HG02870 (cell line): ENCODE measurements at regions not wholly inside any gene's neighbourhood (a gene's known extent, or its start where the extent isn't known, plus 50 kb on each side); places are given as distances from the start of the nearest gene placed in this dataset.

Experiments
- ATAC-seq: cut with Tn5 transposase; IDR thresholded peaks from one replicate; pipeline ENCODE4 v1.9.1; 2021; ENCODE audit warnings: mild to moderate bottlenecking, moderate library complexity; ENCODE audit not compliant: unreplicated experiment

- no peak for ATAC-seq
Measured at GRCh38 chr4:125433453-125433852, 118.7 kb downstream of the FAT4 start.

GRCh38 chr4:125434136-125434535 is 119.4 kb downstream of the FAT4 start:
- no peak for ATAC-seq

- ATAC-seq = no peak
Measured at GRCh38 chr4:125440814-125441213, 126.1 kb downstream of the FAT4 start.

DNA sequence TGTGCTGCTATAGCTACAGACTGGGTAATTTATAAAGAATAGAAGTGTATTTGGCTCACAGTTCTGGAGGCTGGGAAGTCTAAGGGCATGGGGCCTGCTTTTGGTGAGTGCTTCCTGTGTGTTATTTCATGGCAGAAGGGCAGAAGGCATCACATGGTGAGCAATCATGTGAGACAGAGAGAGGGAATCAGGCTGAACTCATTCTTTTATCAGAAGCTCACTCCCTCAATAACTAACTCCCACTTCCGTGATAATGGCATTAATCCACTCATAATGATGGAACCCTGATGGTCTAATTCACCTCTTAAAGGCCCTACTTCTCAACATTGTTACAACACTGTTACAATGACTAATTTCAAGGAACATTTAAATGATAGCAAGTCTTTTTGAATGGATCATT is 129.4 kb downstream of the FAT4 start:
- no peak for ATAC-seq

DNA sequence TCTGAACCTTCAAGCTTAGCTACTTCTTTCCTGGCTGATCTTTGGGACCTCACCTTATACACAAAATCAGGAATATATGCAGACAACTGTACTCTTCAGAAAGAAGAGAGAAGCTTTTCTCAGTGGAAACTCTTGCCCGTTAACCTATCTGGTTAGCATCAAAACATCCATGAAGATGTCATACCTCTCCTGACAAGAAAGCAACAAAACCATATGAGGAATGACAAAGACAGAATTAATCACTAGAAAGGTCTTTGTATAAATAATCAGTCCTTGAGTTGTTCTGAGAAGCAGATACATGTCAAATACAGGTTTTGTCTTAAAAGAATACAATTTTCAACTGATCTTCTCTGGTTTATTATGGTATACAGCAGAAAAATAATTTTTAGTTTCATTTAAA is 130.8 kb downstream of the FAT4 start:
- no peak for ATAC-seq

GRCh38 chr4:125447551-125448290 is 133.0 kb downstream of the FAT4 start:
- no peak for ATAC-seq

- no peak for ATAC-seq
Measured at GRCh38 chr4:125456075-125456474, 141.3 kb downstream of the FAT4 start.

DNA sequence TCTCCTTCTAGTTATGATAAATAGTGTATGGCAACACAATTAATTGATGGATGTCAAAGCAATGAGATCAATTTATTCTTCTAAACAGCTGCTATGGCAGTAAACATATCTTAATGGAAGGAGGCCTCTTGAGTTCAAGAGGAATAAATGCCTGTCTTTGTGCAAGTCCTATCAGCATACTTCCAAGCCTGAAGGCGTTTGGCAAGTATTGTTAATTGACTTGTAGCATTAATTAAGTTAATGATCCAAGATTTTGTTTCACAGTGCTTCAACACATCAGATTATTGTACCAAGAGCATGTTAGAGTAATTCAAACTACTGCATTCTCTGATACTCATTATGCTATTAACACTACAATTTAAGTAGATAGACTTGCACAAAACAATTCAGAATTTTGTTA is 144.8 kb downstream of the FAT4 start:
- no peak for ATAC-seq

DNA sequence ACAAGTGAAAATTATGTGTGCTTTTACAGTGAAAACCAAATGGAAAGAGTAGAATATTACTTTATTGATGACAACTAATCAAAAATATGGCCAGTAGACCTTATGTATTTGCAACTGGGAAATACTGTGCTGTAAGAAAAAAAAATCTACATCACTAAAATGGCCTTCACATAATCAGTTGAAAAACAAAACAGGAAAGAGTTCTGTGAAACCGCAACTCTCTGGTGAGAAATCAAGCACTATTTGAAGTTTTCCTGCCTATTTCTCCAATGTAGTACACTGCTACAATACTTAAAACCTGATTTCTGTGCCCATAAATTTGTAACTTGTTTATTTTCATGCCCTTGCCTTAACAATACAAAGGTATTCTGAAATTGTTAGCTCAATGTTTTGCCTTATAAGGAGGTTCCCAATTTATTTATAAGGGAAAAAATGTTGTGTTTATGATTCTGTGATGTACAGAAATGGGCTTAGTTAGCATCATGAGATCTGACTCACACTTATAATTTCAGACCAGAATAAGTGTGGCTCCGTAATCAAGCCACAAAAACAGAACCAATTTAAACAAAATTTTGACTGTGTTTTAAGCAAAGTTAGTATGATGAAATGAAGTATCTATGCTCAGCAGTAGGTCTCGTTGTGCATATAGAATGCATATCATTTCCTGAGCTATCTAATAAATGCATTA is 147.1 kb downstream of the FAT4 start:
- no peak for ATAC-seq

DNA sequence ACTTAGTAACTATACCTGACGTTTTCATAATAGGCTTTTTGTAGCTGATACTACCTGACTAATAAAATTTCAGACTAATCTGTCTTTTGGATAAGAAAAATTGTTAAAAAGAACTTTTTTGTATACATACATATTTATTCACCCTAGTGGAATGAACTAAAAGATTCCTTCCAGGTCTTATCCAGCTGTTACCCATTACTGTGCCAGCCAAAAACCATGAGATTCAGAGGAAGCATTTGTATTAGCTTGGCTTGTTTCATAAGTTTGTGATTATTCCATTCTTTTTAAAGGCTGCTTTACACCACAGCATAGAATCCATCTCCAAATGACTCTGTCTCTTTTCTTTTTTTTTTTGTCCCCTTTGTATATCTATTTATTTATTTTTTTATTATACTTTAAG is 149.4 kb downstream of the FAT4 start:
- ATAC-seq = no peak

DNA sequence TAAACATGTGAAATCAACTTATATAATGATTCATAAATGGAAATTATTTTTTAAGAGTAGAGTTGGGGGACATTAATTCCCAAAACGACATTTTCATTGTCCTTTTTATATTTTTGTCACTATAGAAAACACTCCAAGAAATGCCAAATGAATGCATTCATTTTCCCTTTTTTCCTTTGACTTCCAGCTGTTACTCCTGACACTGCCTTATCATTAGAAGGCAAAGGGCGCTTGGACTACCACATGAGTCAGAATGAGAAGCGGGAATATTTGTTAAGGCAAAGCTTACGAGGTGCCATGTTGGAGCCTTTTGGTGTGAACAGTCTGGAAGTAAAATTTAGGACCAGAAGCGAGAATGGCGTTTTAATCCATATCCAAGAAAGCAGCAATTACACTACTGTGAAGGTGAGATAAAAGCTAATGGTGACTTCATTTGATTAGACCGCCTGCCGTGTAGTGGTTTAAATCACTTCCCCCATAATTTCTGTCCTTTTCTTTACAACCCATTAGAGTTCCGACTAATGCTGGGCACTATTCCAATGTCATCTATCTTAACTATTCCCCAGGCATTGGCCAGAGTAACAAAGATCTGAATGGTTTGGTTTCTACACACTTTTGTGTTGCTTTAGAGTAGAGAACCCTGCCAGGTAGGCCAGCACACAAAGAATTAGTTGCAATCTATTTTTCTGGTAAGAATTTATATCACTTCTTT is 166.7 kb downstream of the FAT4 start:
- ATAC-seq = no peak

DNA sequence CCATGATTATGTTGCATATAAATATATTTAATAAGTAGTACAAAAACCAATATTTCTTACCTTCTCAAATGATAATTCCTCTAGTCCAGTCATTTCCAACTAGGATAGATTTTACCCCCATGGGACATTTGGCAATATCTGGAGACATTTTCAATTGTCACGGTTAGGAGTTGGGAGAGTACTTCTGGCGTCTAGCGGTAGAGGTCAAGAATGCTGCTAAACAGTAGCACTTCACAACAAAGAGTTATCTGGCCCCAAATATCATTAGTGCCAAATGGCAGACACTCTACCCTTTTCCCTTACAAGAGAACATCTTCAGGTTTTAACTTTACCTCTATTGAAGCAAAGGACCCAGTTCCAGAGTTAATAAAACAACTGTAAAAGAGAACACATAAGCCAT is 168.1 kb downstream of the FAT4 start:
- ATAC-seq = no peak

DNA sequence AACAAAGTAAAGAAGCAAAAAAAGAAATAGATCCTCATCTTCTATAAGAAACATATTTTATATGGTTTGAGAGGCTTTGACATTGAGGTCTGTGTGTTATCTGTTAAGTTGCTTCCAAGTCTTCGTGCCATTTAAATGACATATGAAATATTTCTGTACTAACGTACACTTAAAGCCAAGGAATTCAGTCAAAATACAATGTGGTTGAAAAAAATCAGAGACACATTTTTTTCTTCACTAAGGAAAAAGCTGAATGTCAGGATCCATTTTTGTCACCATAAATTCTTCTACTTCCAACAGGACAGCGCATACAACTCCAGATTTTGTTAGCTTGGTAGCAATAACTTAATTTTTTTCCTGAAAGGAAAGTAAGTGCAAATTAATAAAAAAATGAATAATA is 168.5 kb downstream of the FAT4 start:
- ATAC-seq = no peak

GRCh38 chr4:125484912-125485311 is 170.2 kb downstream of the FAT4 start:
- no peak for ATAC-seq

DNA sequence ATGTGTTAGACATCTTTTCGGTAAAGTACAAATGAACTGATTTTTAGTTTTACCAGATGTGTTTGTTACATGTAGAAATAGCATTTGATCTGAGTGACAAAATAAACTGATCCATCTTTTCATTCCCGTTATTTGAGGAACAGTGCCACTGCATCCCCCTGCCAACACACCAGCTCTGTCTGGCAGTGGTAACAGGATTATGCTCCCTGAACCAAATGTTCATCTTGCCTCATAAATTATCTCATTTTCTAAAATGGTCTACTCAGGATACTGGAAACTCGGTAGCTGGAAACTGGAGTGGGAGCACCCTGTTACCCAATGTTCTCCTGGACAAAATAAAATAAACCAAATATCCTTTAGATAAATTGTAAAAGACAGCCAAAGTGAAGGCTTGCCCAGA is 171.6 kb downstream of the FAT4 start:
- ATAC-seq = no peak

DNA sequence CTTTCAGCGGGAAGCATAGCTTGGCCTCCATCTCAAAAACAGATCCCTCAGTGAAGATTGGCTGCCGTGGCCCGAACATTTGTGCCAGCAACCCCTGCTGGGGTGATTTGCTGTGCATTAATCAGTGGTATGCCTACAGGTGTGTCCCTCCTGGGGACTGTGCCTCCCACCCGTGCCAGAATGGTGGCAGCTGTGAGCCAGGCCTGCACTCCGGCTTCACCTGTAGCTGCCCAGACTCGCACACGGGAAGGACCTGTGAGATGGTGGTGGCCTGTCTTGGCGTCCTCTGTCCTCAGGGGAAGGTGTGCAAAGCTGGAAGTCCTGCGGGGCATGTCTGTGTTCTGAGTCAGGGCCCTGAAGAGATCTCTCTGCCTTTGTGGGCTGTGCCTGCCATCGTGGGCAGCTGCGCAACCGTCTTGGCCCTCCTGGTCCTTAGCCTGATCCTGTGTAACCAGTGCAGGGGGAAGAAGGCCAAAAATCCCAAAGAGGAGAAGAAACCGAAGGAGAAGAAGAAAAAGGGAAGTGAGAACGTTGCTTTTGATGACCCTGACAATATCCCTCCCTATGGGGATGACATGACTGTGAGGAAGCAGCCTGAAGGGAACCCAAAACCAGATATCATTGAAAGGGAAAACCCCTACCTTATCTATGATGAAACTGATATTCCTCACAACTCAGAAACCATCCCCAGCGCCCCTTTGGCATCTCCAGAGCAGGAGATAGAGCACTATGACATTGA is 175.4 kb downstream of the FAT4 start:
- ATAC-seq = no peak

- no peak for ATAC-seq
Measured at GRCh38 chr4:125492957-125493356, 178.2 kb downstream of the FAT4 start.

DNA sequence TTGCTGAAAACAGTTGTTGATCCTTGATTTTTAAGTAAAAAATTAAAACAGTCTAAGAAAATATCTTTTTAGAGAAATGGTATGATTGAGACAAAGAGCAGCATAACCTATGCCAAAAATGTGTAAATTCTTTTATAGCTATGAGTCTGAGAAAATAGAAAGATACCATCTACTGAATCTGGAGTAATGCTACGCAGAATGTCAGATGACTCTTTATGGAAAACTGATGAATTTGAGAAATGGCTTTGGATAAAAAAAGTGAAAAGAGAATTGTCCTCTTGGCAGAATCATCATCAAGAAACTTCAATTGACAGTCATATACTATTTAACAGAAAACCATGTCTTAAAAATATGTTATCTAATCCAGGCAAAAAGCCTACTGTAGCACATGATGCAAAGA is 183.1 kb downstream of the FAT4 start:
- no peak for ATAC-seq

- no peak for ATAC-seq
Measured at GRCh38 chr4:125498981-125499380, 184.2 kb downstream of the FAT4 start.

DNA sequence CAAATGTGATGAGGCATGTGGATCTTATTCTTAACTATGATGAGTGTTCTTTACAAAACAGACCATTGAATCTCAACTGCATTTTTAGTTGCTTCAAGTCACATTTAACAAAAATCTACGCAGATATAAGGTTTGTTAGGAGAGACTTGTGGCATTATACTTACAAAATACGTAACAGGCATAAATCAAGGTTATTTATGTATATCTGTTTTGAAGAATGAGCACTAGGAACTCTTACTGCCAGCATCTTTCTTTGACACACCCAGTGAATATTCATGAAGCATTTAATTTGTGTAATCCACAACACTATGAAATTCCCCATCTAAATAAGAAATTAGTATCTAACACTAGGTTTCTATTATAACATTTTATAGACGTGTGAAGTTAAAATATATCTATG is 186.3 kb downstream of the FAT4 start:
- ATAC-seq = no peak

DNA sequence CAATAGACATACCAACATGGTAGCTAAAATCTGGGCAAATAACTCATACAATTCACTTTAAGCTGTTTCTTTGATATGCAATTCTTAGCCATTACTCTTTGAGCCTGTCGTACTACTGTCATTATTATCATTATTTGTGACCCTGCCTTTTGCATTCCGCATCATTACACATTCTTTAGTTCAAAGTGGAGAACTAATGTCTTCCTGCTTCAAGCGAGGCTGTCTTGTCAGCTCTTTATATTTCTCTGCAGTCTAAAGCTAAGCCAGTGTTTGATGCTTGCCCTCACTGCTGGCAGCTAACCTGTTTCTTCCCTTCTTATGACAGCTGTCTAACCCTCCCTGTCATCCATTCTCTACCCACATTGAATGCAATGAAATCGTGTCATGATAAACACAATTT is 186.8 kb downstream of the FAT4 start:
- ATAC-seq = no peak
